K562 (cell line): ENCODE measurements at regions not wholly inside any gene's neighbourhood (a gene's known extent, or its start where the extent isn't known, plus 50 kb on each side); places are given as distances from the start of the nearest gene placed in this dataset.

Experiments
- ATAC-seq: fragments of 200-7000 bp; cut with Tn5 transposase; 3 replicates; pipeline ENCODE4 v1.9.1; 2020; ENCODE audit warnings: moderate library complexity
- BruUV-seq: library from RNA; stranded (reverse); fragments of 400-500 nt; replicated peaks from 2 replicates; lab custom pipeline; 2021; lab: Mats Ljungman, UMichigan
- CTCF ChIA-PET: fragments of 300-600 bp; formaldehyde crosslinking; extraction: SDS; loops from one replicate; lab custom pipeline; 2021; ENCODE audit warnings: low intra/inter-chr PET ratio; lab: Yijun Ruan, JAX
- POLR2A ChIA-PET: fragments of 300-600, 350-650 bp; sonication (Branson Sonifier 250); formaldehyde crosslinking; extraction: SDS; loops from one replicate; lab custom pipeline; 2021; ENCODE audit warnings: antibody characterized with exemption, inconsistent platforms; lab: Yijun Ruan, JAX
- DNase-seq, 4 experiments: peaks; one replicate each; pipeline versions ENCODE4 v3.0.0 to v3.0.0-alpha.2; 2011 to 2018; ENCODE audit warnings: low spot score in 3 of 4, mixed read lengths in 3 of 4; ENCODE audit errors: extremely low read depth in 1 of 4
- FAIRE-seq: peaks from 2 replicates; lab custom pipeline; 2011; peaks lifted over from hg19 to GRCh38; lab: Jason Lieb, UNC
- H2AFZ ChIP-seq: 2 replicates; pipeline ENCODE4 v1.6.0; 2011; ENCODE audit warnings: low read depth, low read length, control low read depth, inconsistent platforms
- H3K27ac ChIP-seq: fragments of 200-600 bp; 3 replicates; pipeline ENCODE4 v1.8.0; 2011; ENCODE audit warnings: low read depth, mild to moderate bottlenecking, control low read depth, inconsistent platforms, low read length, moderate library complexity, mixed read lengths; ENCODE audit errors: extremely low read depth
- H3K27me3 ChIP-seq, 2 experiments: fragments of 300-600 bp in 1 of 2; 2 replicates in 1 of 2; 3 replicates in 1 of 2; pipeline versions ENCODE4 v1.6.0 to v1.8.0; 2011; ENCODE audit warnings: inconsistent platforms in 2 of 2, low read length in 2 of 2, mild to moderate bottlenecking in 1 of 2, mixed read lengths in 1 of 2, moderate library complexity in 1 of 2; ENCODE audit not compliant: control insufficient read depth in 2 of 2, insufficient read depth in 2 of 2
- H3K36me3 ChIP-seq: fragments of 300-600 bp; 3 replicates; pipeline ENCODE4 v1.8.0; 2011; ENCODE audit warnings: mild to moderate bottlenecking, low read length, inconsistent platforms; ENCODE audit not compliant: control insufficient read depth, insufficient read depth
- H3K4me1 ChIP-seq, 2 experiments: fragments of 200-600 bp in 1 of 2; replicated peaks in 1 of 2; 2 replicates in 1 of 2; 3 replicates in 1 of 2; pipeline versions ENCODE4 v1.5.1 to v1.8.0; 2011; ENCODE audit warnings: inconsistent platforms in 2 of 2, low read length in 2 of 2, mild to moderate bottlenecking in 1 of 2, mixed read lengths in 1 of 2, moderate library complexity in 1 of 2; ENCODE audit not compliant: control insufficient read depth in 2 of 2, insufficient read depth in 2 of 2
- H3K4me2 ChIP-seq: 2 replicates; pipeline ENCODE4 v1.6.1; 2011; ENCODE audit warnings: low read length, control low read depth, inconsistent platforms, mixed read lengths; ENCODE audit not compliant: insufficient read depth
- H3K4me3 ChIP-seq: fragments of 200-600 bp; sonication (generic), shearing (Covaris generic); 2 replicates; pipeline ENCODE4 v1.5.1; 2016; ENCODE audit warnings: control low read depth, inconsistent platforms
- H3K79me2 ChIP-seq: fragments of 200-600 bp; 3 replicates; pipeline ENCODE4 v1.8.0; 2011; ENCODE audit warnings: low read length, inconsistent platforms; ENCODE audit not compliant: control insufficient read depth, insufficient read depth
- H3K9ac ChIP-seq, 2 experiments: 2 replicates each; pipeline versions ENCODE4 v1.6.0 to v1.6.1; 2011; ENCODE audit warnings: low read depth in 2 of 2, low read length in 2 of 2, control low read depth in 1 of 2, inconsistent platforms in 1 of 2, mild to moderate bottlenecking in 1 of 2, mixed read lengths in 1 of 2; ENCODE audit not compliant: insufficient read depth in 1 of 2
- H3K9me1 ChIP-seq: one replicate; pipeline ENCODE4 v1.6.0; 2011; ENCODE audit warnings: inconsistent platforms, mild to moderate bottlenecking, low read length, moderate library complexity; ENCODE audit not compliant: control insufficient read depth, insufficient read depth
- H3K9me3 ChIP-seq: replicated peaks from 2 replicates; pipeline ENCODE4 v1.5.1; 2011; ENCODE audit warnings: low read depth, low read length, inconsistent platforms; ENCODE audit not compliant: control insufficient read depth, insufficient read depth
- H4K20me1 ChIP-seq: replicated peaks from 2 replicates; pipeline ENCODE4 v1.6.1; 2011; ENCODE audit warnings: low read length, inconsistent platforms, mixed read lengths; ENCODE audit not compliant: control insufficient read depth, insufficient read depth
- CBX8 ChIP-seq: fragments of 200-600 bp; sonication (generic); IDR thresholded peaks from 2 replicates; pipeline ENCODE4 v1.6.1; 2012; ENCODE audit warnings: borderline replicate concordance, mixed run types, low read depth, mild to moderate bottlenecking, moderate library complexity, mixed read lengths, low read length, control low read depth, inconsistent platforms; ENCODE audit not compliant: poor library complexity, severe bottlenecking; ENCODE audit errors: extremely low read depth
- WGBS: fragments of 100-300 bp; shearing (Covaris generic); methylation state at CpG from one replicate; pipeline ENCODE4 v1.1.6; 2016; ENCODE audit warnings: low coverage, mixed read lengths; ENCODE audit not compliant: insufficient coverage; ENCODE audit errors: missing lambda C conversion rate; 5-methylcytosine and 5-hydroxymethylcytosine counted together
- in situ Hi-C: fragments of 300-500 bp; cut with MboI; formaldehyde crosslinking; loops from 4 replicates; pipeline ENCODE4 v1.15.0; 2018; ENCODE audit warnings: inconsistent platforms, mixed read lengths
- intact Hi-C: fragments of 100-400 bp; cut with micrococcal nuclease; formaldehyde crosslinking; loops from 2 replicates; pipeline ENCODE4 v1.14.2; 2022
- TF ChIP-seq, protein P1 (sequence below): sonication (generic); formaldehyde crosslinking; IDR thresholded peaks from 2 replicates; pipeline ENCODE4 v1.8.1; 2023; ENCODE audit warnings: mild to moderate bottlenecking, missing genetic modification reagents, moderate library complexity
- TF ChIP-seq, protein P2 (sequence below): fragments of 250-450 bp; sonication (Bioruptor Pico); IDR thresholded peaks from 2 replicates; pipeline ENCODE4 v1.8.0; 2021; ENCODE audit warnings: borderline replicate concordance, mild to moderate bottlenecking, moderate library complexity; ENCODE audit not compliant: poor library complexity, severe bottlenecking

DNA sequence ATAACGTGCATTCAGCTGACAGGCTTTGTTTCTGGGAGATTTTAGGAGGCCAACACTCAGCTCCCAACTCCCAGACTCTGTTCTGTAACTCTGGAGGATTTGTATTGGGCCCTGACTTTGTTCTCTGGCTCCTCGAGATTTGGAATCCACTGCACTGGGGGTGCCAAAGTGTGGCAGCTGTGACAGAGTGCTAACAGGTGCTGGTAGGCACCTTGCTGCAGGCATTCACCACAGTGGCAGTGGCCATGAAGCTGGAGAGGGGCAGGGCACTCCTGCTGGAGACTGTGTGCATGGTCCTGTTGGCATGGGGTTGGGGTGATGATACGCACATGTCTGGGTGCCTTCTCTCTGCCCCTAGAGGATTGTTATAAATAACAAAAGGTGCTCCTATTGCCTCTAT lies 1094.9 kb upstream of the SLIT2 start:
- no TSS peak for BruUV-seq
- H3K9ac ChIP-seq: no peak overlapping the region
- H3K79me2 ChIP-seq: no peaks in the 10 kb centered on the region
- H4K20me1 ChIP-seq: no peaks in the 10 kb centered on the region
- H3K27me3 ChIP-seq: no peaks in the 10 kb centered on the region
- FAIRE-seq: no peak
- TF ChIP-seq, protein P1, sequence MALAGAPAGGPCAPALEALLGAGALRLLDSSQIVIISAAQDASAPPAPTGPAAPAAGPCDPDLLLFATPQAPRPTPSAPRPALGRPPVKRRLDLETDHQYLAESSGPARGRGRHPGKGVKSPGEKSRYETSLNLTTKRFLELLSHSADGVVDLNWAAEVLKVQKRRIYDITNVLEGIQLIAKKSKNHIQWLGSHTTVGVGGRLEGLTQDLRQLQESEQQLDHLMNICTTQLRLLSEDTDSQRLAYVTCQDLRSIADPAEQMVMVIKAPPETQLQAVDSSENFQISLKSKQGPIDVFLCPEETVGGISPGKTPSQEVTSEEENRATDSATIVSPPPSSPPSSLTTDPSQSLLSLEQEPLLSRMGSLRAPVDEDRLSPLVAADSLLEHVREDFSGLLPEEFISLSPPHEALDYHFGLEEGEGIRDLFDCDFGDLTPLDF (CRISPR knock-in tag): no peak
- TF ChIP-seq, protein P2, sequence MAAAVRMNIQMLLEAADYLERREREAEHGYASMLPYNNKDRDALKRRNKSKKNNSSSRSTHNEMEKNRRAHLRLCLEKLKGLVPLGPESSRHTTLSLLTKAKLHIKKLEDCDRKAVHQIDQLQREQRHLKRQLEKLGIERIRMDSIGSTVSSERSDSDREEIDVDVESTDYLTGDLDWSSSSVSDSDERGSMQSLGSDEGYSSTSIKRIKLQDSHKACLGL (CRISPR knock-in tag): no peak
- TF ChIP-seq CBX8: no peak
- TF ChIP-seq, all 486 proteins: peak for 0
- ChIA-PET POLR2A (interaction anchor here (0.6 kb wide), 1 partner anchor 65 kb away, joined by 4 read pairs; no protein-coding TSS in a partner anchor), CTCF (no interaction called here)
- Histone ChIP-seq H3K36me3 (no peaks in the 10 kb centered on the region), H2AFZ (no peak overlapping the region), H3K4me3 (no peak overlapping the region), H3K4me1 (no peaks in the 10 kb centered on the region), H3K4me2 (no peak overlapping the region), H3K9me1 (no peaks in the 10 kb centered on the region), H3K27ac (no peak overlapping the region), H3K9me3 (no peaks in the 10 kb centered on the region; the same call in 1 of the 2 replicates)
- in situ Hi-C loops: no loop called here
- intact Hi-C loops: no loop called here
- DNase-seq (no peak), ATAC-seq (no peak)
- WGBS: 0% methylated on average over 3 of the region's 3 CpGs
